Liver (tissue), 8 donors: ENCODE measurements at regions not wholly inside any gene's neighbourhood (a gene's known extent, or its start where the extent isn't known, plus 50 kb on each side); places are given as distances from the start of the nearest gene placed in this dataset.

Experiments used
- DNase-seq: peaks from one replicate; pipeline ENCODE4 v3.0.0-alpha.2; 2017; ENCODE audit warnings: low spot score
- H3K27ac ChIP-seq, 2 donors: one replicate each; pipeline ENCODE4 v1.7.0; 2013; ENCODE audit warnings: inconsistent platforms in 2 of 2, low read length in 2 of 2, control low read depth in 1 of 2, low read depth in 1 of 2, mild to moderate bottlenecking in 1 of 2
- H3K27me3 ChIP-seq, 4 donors: one replicate each; pipeline versions ENCODE4 v1.6.1 to v1.7.0; 2013; ENCODE audit warnings: low read length in 3 of 4, inconsistent platforms in 1 of 4, mild to moderate bottlenecking in 1 of 4, moderate library complexity in 1 of 4; ENCODE audit not compliant: control insufficient read depth in 4 of 4, insufficient read depth in 4 of 4
- H3K36me3 ChIP-seq, 4 donors: one replicate each; pipeline versions ENCODE4 v1.6.1 to v1.7.0; 2013; ENCODE audit warnings: low read length in 3 of 4, mild to moderate bottlenecking in 3 of 4, low read depth in 1 of 4, moderate library complexity in 1 of 4; ENCODE audit not compliant: control insufficient read depth in 4 of 4, insufficient read depth in 3 of 4
- H3K4me1 ChIP-seq, 4 donors: one replicate each; pipeline versions ENCODE4 v1.6.1 to v1.7.0; 2013; ENCODE audit warnings: low read length in 3 of 4, mild to moderate bottlenecking in 3 of 4, moderate library complexity in 1 of 4; ENCODE audit not compliant: control insufficient read depth in 4 of 4, insufficient read depth in 4 of 4
- H3K4me3 ChIP-seq, 3 donors: one replicate each; pipeline versions ENCODE4 v1.6.1 to v1.7.0; 2013; ENCODE audit warnings: low read length in 3 of 3, control low read depth in 1 of 3, low read depth in 1 of 3, mild to moderate bottlenecking in 1 of 3
- H3K9ac ChIP-seq, 2 donors: one replicate each; pipeline ENCODE4 v1.7.0; 2013; ENCODE audit warnings: low read length in 2 of 2, mild to moderate bottlenecking in 2 of 2, moderate library complexity in 2 of 2, control low read depth in 1 of 2, low read depth in 1 of 2
- H3K9me3 ChIP-seq, 4 donors: one replicate each; pipeline versions ENCODE4 v1.6.1 to v1.7.0; 2013; ENCODE audit warnings: low read length in 3 of 4; ENCODE audit not compliant: control insufficient read depth in 4 of 4
- ATF3 ChIP-seq: IDR thresholded peaks from 2 replicates; pipeline ENCODE4 v1.6.1; 2016; ENCODE audit warnings: antibody characterized with exemption
- EGR1 ChIP-seq, 2 donors: IDR thresholded peaks; 2 replicates each; pipeline ENCODE4 v1.6.1; 2016 to 2018; ENCODE audit warnings: antibody characterized with exemption in 2 of 2, low read depth in 2 of 2
- FOXA1 ChIP-seq: IDR thresholded peaks from 2 replicates; pipeline ENCODE4 v1.6.1; 2016; ENCODE audit warnings: antibody characterized with exemption
- FOXA2 ChIP-seq: IDR thresholded peaks from 2 replicates; pipeline ENCODE4 v1.6.1; 2016; ENCODE audit warnings: antibody characterized with exemption
- GABPA ChIP-seq, 2 donors: IDR thresholded peaks in 1 of 2; conservative IDR thresholded peaks in 1 of 2; 2 replicates each; pipeline ENCODE4 v1.6.1; 2016; ENCODE audit warnings: antibody characterized with exemption in 2 of 2, mild to moderate bottlenecking in 1 of 2, moderate library complexity in 1 of 2
- HNF4A ChIP-seq, 2 donors: conservative IDR thresholded peaks; 2 replicates each; pipeline ENCODE4 v1.6.1; 2016; ENCODE audit warnings: antibody characterized with exemption in 2 of 2, mild to moderate bottlenecking in 2 of 2
- HNF4G ChIP-seq: IDR thresholded peaks from 2 replicates; pipeline ENCODE4 v1.6.1; 2016; ENCODE audit warnings: antibody characterized with exemption
- NR2F2 ChIP-seq: IDR thresholded peaks from 2 replicates; pipeline ENCODE4 v1.6.1; 2016; ENCODE audit warnings: antibody characterized with exemption
- RAD21 ChIP-seq, 2 donors: IDR thresholded peaks; 2 replicates each; pipeline ENCODE4 v1.6.1; 2016; ENCODE audit warnings: antibody characterized with exemption in 2 of 2, mild to moderate bottlenecking in 2 of 2
- RXRA ChIP-seq, 2 donors: IDR thresholded peaks; 2 replicates each; pipeline ENCODE4 v1.6.1; 2017 to 2018; ENCODE audit warnings: antibody characterized with exemption in 2 of 2, mild to moderate bottlenecking in 1 of 2
- SP1 ChIP-seq: IDR thresholded peaks from 2 replicates; pipeline ENCODE4 v1.6.1; 2018; ENCODE audit warnings: antibody characterized with exemption, mild to moderate bottlenecking
- TAF1 ChIP-seq: conservative IDR thresholded peaks from 2 replicates; pipeline ENCODE4 v1.6.1; 2016; ENCODE audit warnings: antibody characterized with exemption, mild to moderate bottlenecking
- YY1 ChIP-seq: IDR thresholded peaks from 2 replicates; pipeline ENCODE4 v1.6.1; 2016; ENCODE audit warnings: antibody characterized with exemption, mild to moderate bottlenecking
- WGBS: extraction: QIAGEN DNeasy Blood & Tissue Kit; methylation state at CpG from one replicate; pipeline ENCODE4 v1.1.7; 2013; 5-methylcytosine and 5-hydroxymethylcytosine counted together
- TF ChIP-seq, protein P1 (sequence below): fragments of 150-350 bp; IDR thresholded peaks from 2 replicates; pipeline ENCODE4 v1.5.1; 2017; ENCODE audit warnings: improper control_type of control experiment, low read depth, low read length; ENCODE audit not compliant: missing input control
- TF ChIP-seq, protein P2 (sequence below): IDR thresholded peaks from 2 replicates; pipeline ENCODE4 v1.6.1; 2016; ENCODE audit warnings: antibody characterized with exemption
- TF ChIP-seq, protein P3 (sequence below): IDR thresholded peaks from 2 replicates; pipeline ENCODE4 v1.6.1; 2016; ENCODE audit warnings: antibody characterized with exemption, mild to moderate bottlenecking
- donor health status: healthy.
- donor health status: healthy.
- donor health status: healthy.
- donor health status: healthy.
- donor health status: healthy.

- Histone ChIP-seq H3K36me3 (no peaks in the 10 kb centered on the region), H3K9ac (no peak overlapping the region), H3K27me3 (no peaks in the 10 kb centered on the region), H3K27ac (peak overlapping the region; percentile 15 to 43), H3K9me3 (no peaks in the 10 kb centered on the region), H3K4me1 (peaks cover 1 to 35% (median 26%) of the 10 kb centered on the region in 4 donors), H3K4me3 (no peak overlapping the region)
- TF ChIP-seq HNF4G (peak; percentile 43), FOXA1 (peak; percentile 23), GABPA (IDR thresholded peaks at IDR 0.05 in 1 of 2, conservative IDR thresholded peaks at IDR 0.05 in 1 of 2) (peak in 1 of 2 donors; percentile 10), HNF4A (conservative IDR thresholded peaks at IDR 0.05) (peak; percentile 82 to 91), ATF3 (no peak), RXRA (IDR thresholded peaks at IDR 0.05) (peak; percentile 84 to 89), SP1 (peak; percentile 76), EGR1 (IDR thresholded peaks at IDR 0.05; ENCODE audit: low read depth in 2 of 2) (peak in 1 of 2 donors; percentile 56), RAD21 (IDR thresholded peaks at IDR 0.05) (peak; percentile 31 to 52), YY1 (peak; percentile 72), FOXA2 (no peak), NR2F2 (peak; percentile 67)
- TF ChIP-seq, protein P1, sequence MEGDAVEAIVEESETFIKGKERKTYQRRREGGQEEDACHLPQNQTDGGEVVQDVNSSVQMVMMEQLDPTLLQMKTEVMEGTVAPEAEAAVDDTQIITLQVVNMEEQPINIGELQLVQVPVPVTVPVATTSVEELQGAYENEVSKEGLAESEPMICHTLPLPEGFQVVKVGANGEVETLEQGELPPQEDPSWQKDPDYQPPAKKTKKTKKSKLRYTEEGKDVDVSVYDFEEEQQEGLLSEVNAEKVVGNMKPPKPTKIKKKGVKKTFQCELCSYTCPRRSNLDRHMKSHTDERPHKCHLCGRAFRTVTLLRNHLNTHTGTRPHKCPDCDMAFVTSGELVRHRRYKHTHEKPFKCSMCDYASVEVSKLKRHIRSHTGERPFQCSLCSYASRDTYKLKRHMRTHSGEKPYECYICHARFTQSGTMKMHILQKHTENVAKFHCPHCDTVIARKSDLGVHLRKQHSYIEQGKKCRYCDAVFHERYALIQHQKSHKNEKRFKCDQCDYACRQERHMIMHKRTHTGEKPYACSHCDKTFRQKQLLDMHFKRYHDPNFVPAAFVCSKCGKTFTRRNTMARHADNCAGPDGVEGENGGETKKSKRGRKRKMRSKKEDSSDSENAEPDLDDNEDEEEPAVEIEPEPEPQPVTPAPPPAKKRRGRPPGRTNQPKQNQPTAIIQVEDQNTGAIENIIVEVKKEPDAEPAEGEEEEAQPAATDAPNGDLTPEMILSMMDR, result no peak
- TF ChIP-seq, protein P2, sequence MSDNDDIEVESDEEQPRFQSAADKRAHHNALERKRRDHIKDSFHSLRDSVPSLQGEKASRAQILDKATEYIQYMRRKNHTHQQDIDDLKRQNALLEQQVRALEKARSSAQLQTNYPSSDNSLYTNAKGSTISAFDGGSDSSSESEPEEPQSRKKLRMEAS, result peak; percentile 70
- TF ChIP-seq, protein P3, sequence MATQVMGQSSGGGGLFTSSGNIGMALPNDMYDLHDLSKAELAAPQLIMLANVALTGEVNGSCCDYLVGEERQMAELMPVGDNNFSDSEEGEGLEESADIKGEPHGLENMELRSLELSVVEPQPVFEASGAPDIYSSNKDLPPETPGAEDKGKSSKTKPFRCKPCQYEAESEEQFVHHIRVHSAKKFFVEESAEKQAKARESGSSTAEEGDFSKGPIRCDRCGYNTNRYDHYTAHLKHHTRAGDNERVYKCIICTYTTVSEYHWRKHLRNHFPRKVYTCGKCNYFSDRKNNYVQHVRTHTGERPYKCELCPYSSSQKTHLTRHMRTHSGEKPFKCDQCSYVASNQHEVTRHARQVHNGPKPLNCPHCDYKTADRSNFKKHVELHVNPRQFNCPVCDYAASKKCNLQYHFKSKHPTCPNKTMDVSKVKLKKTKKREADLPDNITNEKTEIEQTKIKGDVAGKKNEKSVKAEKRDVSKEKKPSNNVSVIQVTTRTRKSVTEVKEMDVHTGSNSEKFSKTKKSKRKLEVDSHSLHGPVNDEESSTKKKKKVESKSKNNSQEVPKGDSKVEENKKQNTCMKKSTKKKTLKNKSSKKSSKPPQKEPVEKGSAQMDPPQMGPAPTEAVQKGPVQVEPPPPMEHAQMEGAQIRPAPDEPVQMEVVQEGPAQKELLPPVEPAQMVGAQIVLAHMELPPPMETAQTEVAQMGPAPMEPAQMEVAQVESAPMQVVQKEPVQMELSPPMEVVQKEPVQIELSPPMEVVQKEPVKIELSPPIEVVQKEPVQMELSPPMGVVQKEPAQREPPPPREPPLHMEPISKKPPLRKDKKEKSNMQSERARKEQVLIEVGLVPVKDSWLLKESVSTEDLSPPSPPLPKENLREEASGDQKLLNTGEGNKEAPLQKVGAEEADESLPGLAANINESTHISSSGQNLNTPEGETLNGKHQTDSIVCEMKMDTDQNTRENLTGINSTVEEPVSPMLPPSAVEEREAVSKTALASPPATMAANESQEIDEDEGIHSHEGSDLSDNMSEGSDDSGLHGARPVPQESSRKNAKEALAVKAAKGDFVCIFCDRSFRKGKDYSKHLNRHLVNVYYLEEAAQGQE, result peak; percentile 97
- 43% methylated on average over 9 of the region's 9 CpGs for WGBS
- DNase-seq, result no peak
These were observed 103.2 kb upstream of the KIRREL3 start for GRCh38 chr11:127103586-127104388.

DNA sequence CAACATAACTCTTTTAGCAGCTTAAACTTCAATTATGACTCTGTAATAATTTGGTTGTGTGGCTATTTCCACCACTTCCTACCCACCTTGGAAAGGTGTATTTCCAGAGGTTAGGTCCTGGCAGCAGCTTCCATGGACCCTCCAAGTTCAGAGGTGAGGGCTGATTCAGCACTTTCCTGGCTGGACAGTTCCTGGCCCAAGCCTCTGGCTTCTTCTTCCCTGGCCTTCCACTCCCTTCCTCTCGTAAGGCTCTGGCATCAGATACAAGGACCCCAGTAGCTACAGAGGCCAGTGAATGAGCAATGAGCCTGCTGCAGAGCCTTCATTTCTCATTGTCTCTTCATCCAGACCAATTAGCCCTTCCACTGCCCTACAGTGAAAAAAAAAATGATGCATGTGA is 98.1 kb upstream of the KIRREL3 start:
- Histone ChIP-seq H3K27me3 (no peaks in the 10 kb centered on the region), H3K4me3 (no peak overlapping the region), H3K9me3 (no peaks in the 10 kb centered on the region), H3K36me3 (no peaks in the 10 kb centered on the region), H3K27ac (no peak overlapping the region), H3K4me1 (peaks cover 1 to 9% (median 6%) of the 10 kb centered on the region in 4 donors), H3K9ac (no peak overlapping the region)
- WGBS, result 70% methylated on average over 1 of the region's 1 CpG
- TF ChIP-seq HNF4G, result no peak
- TF ChIP-seq, protein P2, result no peak
- TF ChIP-seq HNF4A (conservative IDR thresholded peaks at IDR 0.05), result no peak
- no peak for TF ChIP-seq ATF3
- no peak for TF ChIP-seq SP1
- no peak for TF ChIP-seq EGR1 (IDR thresholded peaks at IDR 0.05; ENCODE audit: low read depth in 2 of 2)
- no peak for TF ChIP-seq GABPA (IDR thresholded peaks at IDR 0.05 in 1 of 2, conservative IDR thresholded peaks at IDR 0.05 in 1 of 2)
- TF ChIP-seq, protein P3, result peak; percentile 97
- no peak for TF ChIP-seq TAF1
- DNase-seq, result no peak
